ENCODE measurements at regions not wholly inside any gene's neighbourhood (a gene's known extent, or its start where the extent isn't known, plus 50 kb on each side); places are given as distances from the start of the nearest gene placed in this dataset.

- no peak for TF ChIP-seq CTCF (IDR thresholded peaks at IDR 0.05)
- no peak for TF ChIP-seq POLR2A (IDR thresholded peaks at IDR 0.05)
Measured at GRCh38 chr2:239717319-239717675, 307.8 kb downstream of the NDUFA10 start.
